Astrocyte (in vitro differentiated cells and primary cell): ENCODE measurements at regions not wholly inside any gene's neighbourhood (a gene's known extent, or its start where the extent isn't known, plus 50 kb on each side); places are given as distances from the start of the nearest gene placed in this dataset.

Experiments used
- CTCF ChIP-seq: IDR thresholded peaks from 2 replicates; pipeline ENCODE4 v1.5.1; 2011; ENCODE audit warnings: low read depth, mild to moderate bottlenecking, inconsistent platforms, low read length, moderate library complexity; ENCODE audit not compliant: insufficient read depth
- EZH2 ChIP-seq: IDR thresholded peaks from 2 replicates; pipeline ENCODE4 v1.6.1; 2012; ENCODE audit warnings: mild to moderate bottlenecking, low read length, inconsistent platforms; ENCODE audit not compliant: insufficient read depth

DNA sequence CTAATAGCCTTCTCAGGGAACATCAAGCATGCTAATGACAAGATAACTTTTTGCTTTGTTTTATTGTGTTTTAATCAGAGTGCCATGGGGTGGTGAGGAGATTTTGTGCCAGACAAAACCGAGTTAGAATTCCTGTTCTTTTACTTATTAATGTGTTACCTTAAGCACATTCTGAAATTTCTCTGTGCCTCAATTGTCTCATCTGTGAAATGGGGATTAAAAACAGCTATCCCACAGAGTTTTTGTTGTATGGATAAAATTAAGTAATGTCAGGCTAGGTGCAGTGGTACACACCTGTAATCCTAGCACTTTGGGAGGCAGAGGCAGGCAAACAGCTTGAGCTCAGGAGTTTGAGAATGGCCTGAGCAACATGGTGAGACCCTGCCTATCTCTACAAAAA lies 138.0 kb downstream of the PROX1 start:
- no peak for TF ChIP-seq EZH2
- TF ChIP-seq CTCF, result no peak
